GM23338 (cell line): ENCODE measurements at regions not wholly inside any gene's neighbourhood (a gene's known extent, or its start where the extent isn't known, plus 50 kb on each side); places are given as distances from the start of the nearest gene placed in this dataset.

Experiments
- ATAC-seq: fragments of 200-7000 bp; cut with Tn5 transposase; 3 replicates; pipeline ENCODE4 v1.9.1; 2020
- DNase-seq: peaks from one replicate; pipeline ENCODE4 v3.0.0-alpha.2; 2015; ENCODE audit warnings: low spot score
- H2AFZ ChIP-seq: fragments of 200-600 bp; sonication (generic); 2 replicates; pipeline ENCODE4 v1.8.0; 2016; ENCODE audit warnings: antibody characterized with exemption, mild to moderate bottlenecking, moderate library complexity
- H3F3A ChIP-seq: fragments of 200-600 bp; sonication (generic); replicated peaks from 2 replicates; pipeline ENCODE4 v1.8.0; 2017; ENCODE audit warnings: antibody characterized with exemption, mixed run types, low read depth
- H3K27ac ChIP-seq: fragments of 200-600 bp; sonication (generic); 2 replicates; pipeline ENCODE4 v1.6.1; 2016; ENCODE audit warnings: low read depth
- H3K27me3 ChIP-seq: fragments of 200-600 bp; sonication (generic); 2 replicates; pipeline ENCODE4 v1.8.0; 2016; ENCODE audit warnings: mild to moderate bottlenecking, mixed run types, moderate library complexity; ENCODE audit not compliant: insufficient read depth
- H3K36me3 ChIP-seq: fragments of 200-600 bp; sonication (generic); 2 replicates; pipeline ENCODE4 v1.8.0; 2016; ENCODE audit warnings: mild to moderate bottlenecking; ENCODE audit not compliant: insufficient read depth
- H3K4me1 ChIP-seq: fragments of 200-600 bp; sonication (generic); 2 replicates; pipeline ENCODE4 v1.8.0; 2016; ENCODE audit warnings: mild to moderate bottlenecking, moderate library complexity; ENCODE audit not compliant: insufficient read depth
- H3K4me2 ChIP-seq: fragments of 200-600 bp; sonication (generic); 2 replicates; pipeline ENCODE4 v1.7.1; 2017; ENCODE audit warnings: mixed run types
- H3K4me3 ChIP-seq: fragments of 200-600 bp; sonication (generic); 2 replicates; pipeline ENCODE4 v1.6.1; 2016; ENCODE audit warnings: mixed run types
- H3K79me2 ChIP-seq: fragments of 200-600 bp; sonication (generic); replicated peaks from 2 replicates; pipeline ENCODE4 v1.8.0; 2017; ENCODE audit warnings: mild to moderate bottlenecking; ENCODE audit not compliant: insufficient read depth
- H3K9me2 ChIP-seq: fragments of 200-600 bp; sonication (generic); 2 replicates; pipeline ENCODE4 v1.8.0; 2017; ENCODE audit not compliant: insufficient read depth
- H4K20me1 ChIP-seq: fragments of 200-600 bp; sonication (generic); replicated peaks from 2 replicates; pipeline ENCODE4 v1.8.0; 2017; ENCODE audit warnings: mild to moderate bottlenecking; ENCODE audit not compliant: insufficient read depth
- H3K27ac Mint-ChIP-seq: 2 replicates; pipeline ENCODE4 v1.8.0; 2020; ENCODE audit warnings: inconsistent platforms, mild to moderate bottlenecking, moderate library complexity, mixed read lengths
- H3K27me3 Mint-ChIP-seq: 3 replicates; pipeline ENCODE4 v1.8.0; 2022; ENCODE audit warnings: low read depth, mild to moderate bottlenecking, moderate library complexity, mixed read lengths, inconsistent platforms; ENCODE audit not compliant: insufficient read depth, poor library complexity
- H3K36me3 Mint-ChIP-seq: 3 replicates; pipeline ENCODE4 v1.8.0; 2021; ENCODE audit warnings: low read depth, mild to moderate bottlenecking, inconsistent platforms, moderate library complexity, mixed read lengths
- H3K4me1 Mint-ChIP-seq: 3 replicates; pipeline ENCODE4 v1.8.0; 2020; ENCODE audit warnings: mild to moderate bottlenecking, inconsistent platforms, mixed read lengths
- H3K4me3 Mint-ChIP-seq: 3 replicates; pipeline ENCODE4 v1.8.0; 2021; ENCODE audit warnings: moderate library complexity, mild to moderate bottlenecking, inconsistent platforms, mixed read lengths
- H3K9me3 Mint-ChIP-seq: 3 replicates; pipeline ENCODE4 v1.8.0; 2020; ENCODE audit warnings: moderate library complexity, mild to moderate bottlenecking, inconsistent platforms, mixed read lengths
- CREB1 ChIP-seq: fragments of 250-450 bp; sonication (Bioruptor Pico); IDR thresholded peaks from 2 replicates; pipeline ENCODE4 v1.5.0; 2020; ENCODE audit warnings: low read depth, mild to moderate bottlenecking, moderate library complexity
- CTCF ChIP-seq, 2 experiments: fragments of 200-600 bp in 1 of 2; sonication (generic) in 1 of 2; conservative IDR thresholded peaks; 2 replicates each; pipeline versions ENCODE4 v1.5.1 to v1.6.1; 2016 to 2017; ENCODE audit warnings: antibody characterized with exemption in 2 of 2, low read depth in 2 of 2, mild to moderate bottlenecking in 2 of 2, moderate library complexity in 1 of 2
- EZH2 ChIP-seq: fragments of 200-600 bp; sonication (generic); IDR thresholded peaks from one replicate; pipeline ENCODE4 v1.8.0; 2017; ENCODE audit warnings: antibody characterized with exemption, mild to moderate bottlenecking, low read depth; ENCODE audit not compliant: unreplicated experiment
- NANOG ChIP-seq: IDR thresholded peaks from 2 replicates; pipeline ENCODE4 v1.6.1; 2016; ENCODE audit warnings: antibody characterized with exemption, borderline replicate concordance
- POLR2AphosphoS5 ChIP-seq: IDR thresholded peaks from 2 replicates; pipeline ENCODE4 v1.6.1; 2016; ENCODE audit warnings: antibody characterized with exemption, low read depth
- REST ChIP-seq: IDR thresholded peaks from one replicate; pipeline ENCODE4 v1.6.1; 2018; ENCODE audit warnings: antibody characterized with exemption; ENCODE audit not compliant: unreplicated experiment
- STAT1 ChIP-seq: IDR thresholded peaks from one replicate; pipeline ENCODE4 v1.6.1; 2016; ENCODE audit warnings: antibody characterized with exemption; ENCODE audit not compliant: unreplicated experiment

- no peak for TF ChIP-seq REST
- no peak for TF ChIP-seq CTCF (conservative IDR thresholded peaks at IDR 0.05; ENCODE audit: low read depth in 2 of 2)
- TF ChIP-seq CREB1, result no peak
- TF ChIP-seq EZH2, result no peak
Measured at GRCh38 chr1:106699433-106699832, 357.0 kb upstream of the PRMT6 start (continued).

GRCh38 chr1:106700211-106700610, 356.3 kb upstream of the PRMT6 start:
- H3K27me3 ChIP-seq, result no peaks in the 10 kb centered on the region
- H3K4me3 ChIP-seq, result no peak overlapping the region
- no peaks in the 10 kb centered on the region for H3F3A ChIP-seq
- H3K4me2 ChIP-seq, result no peak overlapping the region
- DNase-seq, result no peak
- H3K9me3 Mint-ChIP-seq, result peaks cover 3% of the 10 kb centered on the region; the same call in 2 of the 3 replicates
- no peak overlapping the region for H3K27ac Mint-ChIP-seq
- H4K20me1 ChIP-seq, result no peaks in the 10 kb centered on the region
- H3K36me3 Mint-ChIP-seq, result peaks cover 3% of the 10 kb centered on the region; the same call in 1 of the 3 replicates
- H3K9me2 ChIP-seq, result peaks cover 12% of the 10 kb centered on the region
- no peak for ATAC-seq
- no peaks in the 10 kb centered on the region for H3K4me1 Mint-ChIP-seq
- H3K4me3 Mint-ChIP-seq, result no peak overlapping the region
- H3K4me1 ChIP-seq, result 0 out of 2 replicates have a peak, but pooled peaks cover 3% of the 10 kb centered on the region
- no peaks in the 10 kb centered on the region for H3K79me2 ChIP-seq
- no peaks in the 10 kb centered on the region for H3K36me3 ChIP-seq
- no peaks in the 10 kb centered on the region for H3K27me3 Mint-ChIP-seq
- H3K27ac ChIP-seq, result no peak overlapping the region
- H2AFZ ChIP-seq, result no peak overlapping the region
- no peak for TF ChIP-seq NANOG
- TF ChIP-seq POLR2AphosphoS5, result no peak
- TF ChIP-seq REST, result no peak
- no peak for TF ChIP-seq CTCF (conservative IDR thresholded peaks at IDR 0.05; ENCODE audit: low read depth in 2 of 2)
- no peak for TF ChIP-seq STAT1
- no peak for TF ChIP-seq EZH2
- TF ChIP-seq CREB1, result no peak
